MCF 10A (cell line): ENCODE measurements at regions not wholly inside any gene's neighbourhood (a gene's known extent, or its start where the extent isn't known, plus 50 kb on each side); places are given as distances from the start of the nearest gene placed in this dataset.

Source experiments
- BruUV-seq: library from RNA; stranded (reverse); fragments of 400-500 nt; replicated peaks from 2 replicates; lab custom pipeline; 2021; lab: Mats Ljungman, UMichigan
- CTCF ChIA-PET: fragments of 300-600 bp; sonication (Branson Sonifier 250); formaldehyde crosslinking; extraction: SDS; loops from one replicate; lab custom pipeline; 2021; ENCODE audit warnings: antibody characterized with exemption, inconsistent platforms; lab: Yijun Ruan, JAX
- POLR2A ChIA-PET: fragments of 300-600, 350-650 bp; sonication (Branson Sonifier 250); formaldehyde crosslinking; extraction: SDS; loops from one replicate; lab custom pipeline; 2020; ENCODE audit warnings: antibody characterized with exemption, inconsistent platforms; lab: Yijun Ruan, JAX
- DNase-seq: peaks from one replicate; pipeline ENCODE4 v3.0.0-alpha.2; 2018; ENCODE audit not compliant: unreplicated experiment
- H3K27ac Mint-ChIP-seq: one replicate; pipeline ENCODE4 v1.8.0; 2022; ENCODE audit warnings: mild to moderate bottlenecking, low read depth, mixed read lengths; ENCODE audit not compliant: unreplicated experiment
- H3K27me3 Mint-ChIP-seq: one replicate; pipeline ENCODE4 v1.8.0; 2022; ENCODE audit warnings: mixed read lengths; ENCODE audit not compliant: insufficient read depth, unreplicated experiment
- H3K36me3 Mint-ChIP-seq: one replicate; pipeline ENCODE4 v1.8.0; 2022; ENCODE audit warnings: mild to moderate bottlenecking, moderate library complexity, mixed read lengths; ENCODE audit not compliant: insufficient read depth, unreplicated experiment
- H3K4me1 Mint-ChIP-seq: one replicate; pipeline ENCODE4 v1.8.0; 2022; ENCODE audit warnings: mixed read lengths; ENCODE audit not compliant: insufficient read depth, unreplicated experiment
- H3K4me3 Mint-ChIP-seq: one replicate; pipeline ENCODE4 v1.8.0; 2022; ENCODE audit warnings: mild to moderate bottlenecking, moderate library complexity, mixed read lengths; ENCODE audit not compliant: unreplicated experiment
- H3K9me3 Mint-ChIP-seq: one replicate; pipeline ENCODE4 v1.8.0; 2022; ENCODE audit warnings: mixed read lengths; ENCODE audit not compliant: unreplicated experiment
- CTCF ChIP-seq: fragments of 200-600 bp; IDR thresholded peaks from one replicate; pipeline ENCODE4 v1.8.0; 2022; ENCODE audit warnings: antibody characterized with exemption, mild to moderate bottlenecking; ENCODE audit not compliant: unreplicated experiment
- intact Hi-C: fragments of 100-400 bp; cut with micrococcal nuclease; formaldehyde crosslinking; loops from 2 replicates; pipeline ENCODE4 v1.14.1; 2022

- ChIA-PET CTCF (interaction anchor here (0.6 kb wide), 1 partner anchor 162 kb away, joined by 3 read pairs; no protein-coding TSS in a partner anchor), POLR2A (no interaction called here)
- Mint-ChIP-seq H3K9me3 (no peaks in the 10 kb centered on the region), H3K4me3 (no peak overlapping the region), H3K36me3 (no peaks in the 10 kb centered on the region), H3K27ac (no peak overlapping the region), H3K4me1 (no peaks in the 10 kb centered on the region), H3K27me3 (no peaks in the 10 kb centered on the region)
- TF ChIP-seq CTCF = no peak
- intact Hi-C loops = no loop called here
- no TSS peak for BruUV-seq
- DNase-seq = no peak
Measured at GRCh38 chr13:78714717-78715116, 55.8 kb upstream of the OBI1 start.

- ChIA-PET CTCF (no interaction called here), POLR2A (no interaction called here)
- intact Hi-C loops = no loop called here
- no TSS peak for BruUV-seq
- Mint-ChIP-seq H3K36me3 (no peaks in the 10 kb centered on the region), H3K4me3 (no peak overlapping the region), H3K4me1 (no peaks in the 10 kb centered on the region), H3K27me3 (peaks cover 14% of the 10 kb centered on the region), H3K9me3 (no peaks in the 10 kb centered on the region), H3K27ac (no peak overlapping the region)
- no peak for DNase-seq
- no peak for TF ChIP-seq CTCF
Measured at GRCh38 chr13:78712831-78713230, 53.9 kb upstream of the OBI1 start.

- no peak for TF ChIP-seq CTCF
- Mint-ChIP-seq H3K36me3 (no peaks in the 10 kb centered on the region), H3K27ac (no peak overlapping the region), H3K27me3 (peaks cover 28% of the 10 kb centered on the region), H3K9me3 (no peaks in the 10 kb centered on the region), H3K4me1 (no peaks in the 10 kb centered on the region), H3K4me3 (no peak overlapping the region)
- ChIA-PET POLR2A (no interaction called here), CTCF (no interaction called here)
- no peak for DNase-seq
- BruUV-seq = no TSS peak
- intact Hi-C loops = no loop called here
Measured at GRCh38 chr13:78709028-78709427, 50.1 kb upstream of the OBI1 start.
